ENCODE measurements at regions not wholly inside any gene's neighbourhood (a gene's known extent, or its start where the extent isn't known, plus 50 kb on each side); places are given as distances from the start of the nearest gene placed in this dataset.

DNA sequence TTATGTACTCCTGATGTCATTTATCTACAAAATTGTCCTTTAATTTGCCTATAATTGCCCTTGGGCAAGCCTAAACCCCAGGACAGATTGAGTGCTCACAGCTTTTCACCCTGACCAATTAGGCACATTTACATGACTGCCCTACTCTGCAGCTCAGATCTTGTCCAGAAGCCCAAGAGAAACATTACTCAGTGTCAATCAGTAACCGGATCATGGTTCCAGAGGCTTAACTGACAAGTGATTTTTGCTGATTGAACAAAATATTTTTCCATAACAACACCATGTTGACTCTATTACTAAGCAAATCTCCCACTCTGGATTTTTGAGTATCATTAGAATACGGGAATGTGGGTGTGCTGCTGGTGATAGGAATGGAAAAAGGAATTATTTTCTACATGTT lies 465.4 kb upstream of the TNP1 start:
- TF ChIP-seq, protein P1, sequence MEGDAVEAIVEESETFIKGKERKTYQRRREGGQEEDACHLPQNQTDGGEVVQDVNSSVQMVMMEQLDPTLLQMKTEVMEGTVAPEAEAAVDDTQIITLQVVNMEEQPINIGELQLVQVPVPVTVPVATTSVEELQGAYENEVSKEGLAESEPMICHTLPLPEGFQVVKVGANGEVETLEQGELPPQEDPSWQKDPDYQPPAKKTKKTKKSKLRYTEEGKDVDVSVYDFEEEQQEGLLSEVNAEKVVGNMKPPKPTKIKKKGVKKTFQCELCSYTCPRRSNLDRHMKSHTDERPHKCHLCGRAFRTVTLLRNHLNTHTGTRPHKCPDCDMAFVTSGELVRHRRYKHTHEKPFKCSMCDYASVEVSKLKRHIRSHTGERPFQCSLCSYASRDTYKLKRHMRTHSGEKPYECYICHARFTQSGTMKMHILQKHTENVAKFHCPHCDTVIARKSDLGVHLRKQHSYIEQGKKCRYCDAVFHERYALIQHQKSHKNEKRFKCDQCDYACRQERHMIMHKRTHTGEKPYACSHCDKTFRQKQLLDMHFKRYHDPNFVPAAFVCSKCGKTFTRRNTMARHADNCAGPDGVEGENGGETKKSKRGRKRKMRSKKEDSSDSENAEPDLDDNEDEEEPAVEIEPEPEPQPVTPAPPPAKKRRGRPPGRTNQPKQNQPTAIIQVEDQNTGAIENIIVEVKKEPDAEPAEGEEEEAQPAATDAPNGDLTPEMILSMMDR (IDR thresholded peaks at IDR 0.05) = no peak
- no peak for TF ChIP-seq POLR2A (IDR thresholded peaks at IDR 0.05)
- TF ChIP-seq POLR2AphosphoS5 (IDR thresholded peaks at IDR 0.05) = no peak

Data from prostate gland (tissue), 2 donors.